HAP-1 (cell line): ENCODE measurements at regions not wholly inside any gene's neighbourhood (a gene's known extent, or its start where the extent isn't known, plus 50 kb on each side); places are given as distances from the start of the nearest gene placed in this dataset.
"Not testable (repeated sequence)": the region's sequence is repeated elsewhere in the genome, so short reads cannot be mapped to it uniquely, and the experiment has no call there.

Experiments
- DNase-seq, 2 experiments: peaks; one replicate each; pipeline ENCODE4 v3.0.0-alpha.2; 2016 to 2020; ENCODE audit warnings: low spot score in 2 of 2
- H3K27me3 ChIP-seq: fragments of 250-450 bp; sonication (Bioruptor Pico); 2 replicates; pipeline ENCODE4 v1.5.1; 2020; ENCODE audit warnings: low read depth, mild to moderate bottlenecking, moderate library complexity
- H3K36me3 ChIP-seq: fragments of 250-450 bp; sonication (Bioruptor Pico); replicated peaks from 2 replicates; pipeline ENCODE4 v1.5.1; 2020; ENCODE audit warnings: mild to moderate bottlenecking
- H3K4me1 ChIP-seq: fragments of 250-450 bp; sonication (Bioruptor Pico); 2 replicates; pipeline ENCODE4 v1.5.1; 2020; ENCODE audit warnings: mild to moderate bottlenecking
- H3K4me3 ChIP-seq: fragments of 250-450 bp; sonication (Bioruptor Pico); 2 replicates; pipeline ENCODE4 v1.5.1; 2020; ENCODE audit warnings: mild to moderate bottlenecking, moderate library complexity
- H3K9me3 ChIP-seq: fragments of 250-450 bp; sonication (Bioruptor Pico); 2 replicates; pipeline ENCODE4 v1.5.1; 2020; ENCODE audit warnings: mild to moderate bottlenecking, moderate library complexity
- in situ Hi-C: fragments of 300-500 bp; cut with MboI; formaldehyde crosslinking; loops from 3 replicates; pipeline ENCODE4 v1.14.3; 2020; ENCODE audit warnings: low sequenced_read_pairs, inconsistent platforms, mixed read lengths

DNA sequence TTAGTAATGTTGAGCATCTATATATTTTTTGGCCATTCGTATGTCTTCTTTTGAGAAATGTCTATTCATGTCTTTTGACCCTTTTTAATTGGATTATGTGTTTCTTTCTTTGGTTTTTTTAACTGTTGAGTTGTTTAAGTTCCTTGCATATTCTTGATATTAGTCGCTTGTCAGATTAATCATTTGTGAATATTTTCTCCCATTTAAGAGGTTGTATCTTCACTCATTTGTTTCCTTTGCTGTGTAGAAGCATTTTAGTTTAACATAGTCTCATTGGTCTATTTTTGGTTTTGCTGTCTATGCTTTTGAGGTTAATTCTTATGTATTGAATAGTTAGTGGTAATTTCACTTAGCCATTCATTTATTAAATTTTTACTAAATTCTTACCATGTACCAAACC is 283.8 kb downstream of the ZPLD1 start:
- DNase-seq: no peak
- Histone ChIP-seq H3K4me1 (no peaks in the 10 kb centered on the region), H3K4me3 (no peak overlapping the region), H3K36me3 (no peaks in the 10 kb centered on the region), H3K27me3 (no peaks in the 10 kb centered on the region), H3K9me3 (no peaks in the 10 kb centered on the region)
- in situ Hi-C loops: no loop called here

DNA sequence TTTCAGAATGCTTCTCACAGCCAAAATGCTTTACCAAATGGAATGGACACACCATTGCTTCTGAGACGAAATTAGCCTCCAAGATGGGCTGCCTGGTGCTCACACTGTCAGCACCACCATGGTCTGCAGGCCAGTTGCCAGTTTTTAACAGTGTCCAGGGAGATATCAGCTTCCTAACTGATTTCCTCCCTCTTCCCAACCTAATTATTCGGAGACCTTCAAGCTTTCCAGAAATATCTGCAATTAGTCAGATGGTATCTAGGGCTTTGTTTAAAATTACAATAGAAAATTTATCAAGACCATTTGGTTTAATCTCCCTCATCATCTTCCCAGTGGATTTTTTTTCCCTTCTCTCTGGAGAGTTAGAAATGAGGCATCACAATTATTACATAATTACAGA is 287.5 kb downstream of the ZPLD1 start:
- no peak overlapping the region for H3K4me3 ChIP-seq
- H3K4me1 ChIP-seq: no peaks in the 10 kb centered on the region
- DNase-seq: no peak
- H3K9me3 ChIP-seq: no peaks in the 10 kb centered on the region
- in situ Hi-C loops: no loop called here
- H3K36me3 ChIP-seq: no peaks in the 10 kb centered on the region
- no peaks in the 10 kb centered on the region for H3K27me3 ChIP-seq

DNA sequence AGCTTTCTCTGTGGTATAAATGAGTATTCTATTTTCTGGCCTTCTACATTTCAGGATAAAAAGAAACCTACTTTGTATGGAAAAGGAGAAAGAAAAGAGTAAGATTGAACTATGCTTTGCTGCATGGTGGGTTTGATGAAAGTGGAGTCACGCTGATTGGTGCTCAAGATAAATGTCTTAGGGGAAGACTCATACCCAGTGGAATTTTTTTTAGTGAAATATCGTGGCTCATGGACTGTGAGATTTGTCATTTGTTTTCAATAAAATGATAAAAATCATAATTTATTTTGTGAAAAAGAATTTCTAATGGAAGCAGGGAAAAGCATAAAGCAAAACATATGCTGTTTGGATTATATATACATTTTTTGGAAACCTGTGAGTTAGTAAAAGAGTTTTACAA is 292.5 kb downstream of the ZPLD1 start:
- in situ Hi-C loops: no loop called here
- Histone ChIP-seq H3K36me3 (no peaks in the 10 kb centered on the region), H3K27me3 (no peaks in the 10 kb centered on the region), H3K4me3 (no peak overlapping the region), H3K9me3 (no peaks in the 10 kb centered on the region), H3K4me1 (peaks cover 5% of the 10 kb centered on the region)
- no peak for DNase-seq

DNA sequence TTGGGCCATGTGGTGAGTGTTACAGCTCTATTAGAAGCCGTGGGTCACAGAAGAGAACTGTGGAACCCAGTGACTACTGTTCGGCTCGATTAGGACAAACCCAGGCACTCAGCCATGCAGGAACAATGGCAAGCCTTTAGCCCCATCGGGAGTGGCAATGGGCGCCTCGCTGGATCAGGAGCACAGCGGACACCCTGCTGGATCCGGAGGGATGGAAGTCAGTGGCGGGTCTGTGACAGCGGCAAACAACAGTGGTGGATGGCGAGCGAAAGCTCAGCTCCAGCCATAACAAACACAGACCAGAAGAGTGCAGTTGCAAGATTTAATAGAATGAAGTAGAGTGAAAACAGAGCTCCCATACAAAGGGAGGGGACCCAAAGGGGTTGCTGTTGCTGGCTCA is 297.8 kb downstream of the ZPLD1 start:
- DNase-seq, in situ Hi-C loops, H3K27me3 ChIP-seq, H3K36me3 ChIP-seq, H3K4me3 ChIP-seq, H3K9me3 ChIP-seq: not testable (repeated sequence)
- peaks cover 35% of the 10 kb centered on the region for H3K4me1 ChIP-seq

DNA sequence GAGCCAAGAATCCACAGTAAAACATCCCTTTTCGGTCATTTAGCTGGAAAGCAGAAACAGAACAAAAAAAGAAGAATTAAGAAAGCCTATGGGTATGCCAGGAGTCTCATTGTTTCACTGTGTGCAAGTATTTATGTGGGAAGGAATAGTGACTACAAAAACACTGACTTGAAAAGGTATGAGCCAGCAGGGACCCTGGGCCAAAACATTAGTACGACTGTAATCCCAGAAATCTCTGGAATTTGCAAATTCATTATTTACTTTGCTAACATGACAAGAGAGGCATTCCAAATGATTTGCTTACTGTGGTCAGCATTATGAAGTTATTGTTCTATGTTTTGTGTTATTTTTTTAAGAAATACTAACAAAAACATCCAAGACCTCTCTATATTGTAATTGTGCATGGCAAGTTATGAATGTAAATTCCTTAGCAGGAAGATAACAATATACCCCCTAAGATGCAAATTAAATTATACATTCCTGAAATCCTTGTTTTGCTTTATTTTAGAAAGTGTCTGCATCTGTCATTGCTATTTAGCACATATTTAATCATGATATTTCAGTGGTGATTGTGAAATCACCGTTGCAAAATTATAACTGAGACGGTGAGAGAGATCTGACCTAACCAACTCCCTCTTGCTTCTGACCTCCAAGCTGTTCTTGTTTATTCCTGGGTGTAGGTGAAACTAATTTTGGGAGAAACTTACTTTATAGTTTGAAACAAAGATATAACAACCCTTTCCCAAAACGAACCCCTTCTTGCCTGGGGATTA is 299.2 kb downstream of the ZPLD1 start:
- Histone ChIP-seq H3K4me1 (peaks cover 35% of the 10 kb centered on the region), H3K36me3 (no peaks in the 10 kb centered on the region), H3K9me3 (no peaks in the 10 kb centered on the region), H3K27me3 (no peaks in the 10 kb centered on the region), H3K4me3 (no peak overlapping the region)
- in situ Hi-C loops: no loop called here
- DNase-seq: peak; percentile 49 to 79

DNA sequence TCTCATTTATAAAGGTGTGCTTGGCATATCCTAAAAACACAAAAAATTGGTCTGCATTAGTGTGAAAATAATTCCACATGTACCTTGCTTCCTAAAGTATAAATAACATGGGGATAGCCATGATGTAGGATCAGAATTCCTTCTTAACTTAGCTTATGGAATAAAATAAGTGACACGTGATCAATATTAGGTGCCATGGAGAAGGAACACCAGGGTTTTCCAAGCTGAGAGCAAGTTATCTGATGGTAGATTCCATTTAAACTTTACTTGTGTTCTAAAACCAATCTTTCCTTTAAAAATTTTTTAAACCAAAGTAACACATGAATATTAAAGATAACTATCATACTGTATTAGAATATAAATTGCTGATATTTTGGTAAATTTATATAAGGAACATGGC is 300.5 kb downstream of the ZPLD1 start:
- in situ Hi-C loops: no loop called here
- no peak for DNase-seq
- Histone ChIP-seq H3K9me3 (no peaks in the 10 kb centered on the region), H3K27me3 (no peaks in the 10 kb centered on the region), H3K36me3 (no peaks in the 10 kb centered on the region), H3K4me1 (peaks cover 33% of the 10 kb centered on the region), H3K4me3 (no peak overlapping the region)

DNA sequence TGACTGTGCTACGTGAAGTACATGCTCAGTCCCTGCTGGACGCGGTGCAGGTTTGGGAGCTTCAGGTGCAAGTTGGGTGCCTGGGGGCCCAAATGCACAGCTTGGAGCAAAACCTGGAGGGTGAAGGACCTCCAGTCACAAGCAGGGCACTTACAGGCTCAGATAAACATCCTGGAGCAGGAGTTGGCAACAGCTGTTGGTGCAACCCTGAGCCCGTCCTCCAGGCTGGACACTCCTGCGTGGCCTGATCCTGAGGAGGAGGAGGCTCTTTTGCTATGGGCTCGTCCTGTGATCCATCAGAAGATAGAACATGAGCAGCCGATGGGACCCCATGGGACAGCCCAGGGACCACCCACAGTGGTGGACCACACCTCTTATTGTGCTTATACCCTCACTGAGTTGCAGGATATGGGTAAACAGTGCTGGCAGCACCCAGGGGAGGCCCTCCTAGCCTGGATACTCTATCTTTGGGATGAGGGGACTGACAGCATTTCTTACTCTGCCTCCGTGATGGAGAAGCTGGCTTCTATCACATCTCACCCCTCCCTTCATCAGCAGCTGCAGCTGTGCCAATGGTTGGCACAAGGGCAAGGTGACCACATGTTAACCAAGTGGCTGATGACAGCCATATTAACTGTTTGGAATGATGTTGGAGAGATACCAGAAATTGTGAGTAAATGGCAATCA is 301.6 kb downstream of the ZPLD1 start:
- H3K36me3 ChIP-seq: no peaks in the 10 kb centered on the region
- DNase-seq: no peak
- no peaks in the 10 kb centered on the region for H3K27me3 ChIP-seq
- H3K4me3 ChIP-seq: no peak overlapping the region
- in situ Hi-C loops: no loop called here
- no peaks in the 10 kb centered on the region for H3K9me3 ChIP-seq
- H3K4me1 ChIP-seq: peaks cover 31% of the 10 kb centered on the region

DNA sequence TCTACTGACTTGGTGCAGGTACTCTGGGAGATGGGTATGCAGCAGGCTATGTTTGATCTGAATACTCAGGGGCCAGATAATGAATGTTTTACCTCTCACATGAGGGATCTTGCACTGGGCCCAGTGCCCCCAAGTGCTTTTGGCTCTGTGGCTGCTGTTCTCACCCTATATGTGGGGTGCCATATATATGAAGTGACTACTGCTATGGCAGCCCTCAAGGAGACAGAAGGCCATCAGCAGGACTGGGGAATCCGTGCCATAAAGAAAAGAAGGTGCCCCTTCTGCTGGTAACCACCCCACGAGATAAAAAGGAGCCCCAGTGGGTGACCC is 302.1 kb downstream of the ZPLD1 start:
- in situ Hi-C loops: no loop called here
- no peak for DNase-seq
- no peaks in the 10 kb centered on the region for H3K27me3 ChIP-seq
- H3K9me3 ChIP-seq: no peaks in the 10 kb centered on the region
- no peak overlapping the region for H3K4me3 ChIP-seq
- peaks cover 31% of the 10 kb centered on the region for H3K4me1 ChIP-seq
- no peaks in the 10 kb centered on the region for H3K36me3 ChIP-seq

DNA sequence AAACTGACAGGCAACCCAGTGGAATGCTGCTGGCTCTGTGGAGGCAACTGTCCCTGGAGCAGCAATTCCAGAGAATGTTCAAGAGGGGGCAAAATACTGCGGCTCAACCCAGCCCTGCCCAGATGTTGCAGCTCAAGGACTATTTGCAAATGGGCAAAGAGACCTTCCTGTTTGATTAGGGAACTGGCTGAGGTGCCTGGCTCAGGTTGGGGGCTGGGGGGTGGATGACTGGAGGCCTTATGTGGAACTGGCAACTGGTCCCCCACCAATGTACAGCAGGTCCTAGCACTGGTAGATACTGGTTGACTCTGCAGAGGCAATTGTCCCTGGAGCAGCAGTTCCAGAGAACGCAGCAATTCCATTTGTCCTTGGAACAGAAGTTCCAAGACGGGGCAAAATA is 302.5 kb downstream of the ZPLD1 start:
- Histone ChIP-seq H3K36me3 (no peaks in the 10 kb centered on the region), H3K27me3 (no peaks in the 10 kb centered on the region), H3K4me1 (peaks cover 31% of the 10 kb centered on the region), H3K4me3 (no peak overlapping the region), H3K9me3 (no peaks in the 10 kb centered on the region)
- no peak for DNase-seq
- in situ Hi-C loops: no loop called here

DNA sequence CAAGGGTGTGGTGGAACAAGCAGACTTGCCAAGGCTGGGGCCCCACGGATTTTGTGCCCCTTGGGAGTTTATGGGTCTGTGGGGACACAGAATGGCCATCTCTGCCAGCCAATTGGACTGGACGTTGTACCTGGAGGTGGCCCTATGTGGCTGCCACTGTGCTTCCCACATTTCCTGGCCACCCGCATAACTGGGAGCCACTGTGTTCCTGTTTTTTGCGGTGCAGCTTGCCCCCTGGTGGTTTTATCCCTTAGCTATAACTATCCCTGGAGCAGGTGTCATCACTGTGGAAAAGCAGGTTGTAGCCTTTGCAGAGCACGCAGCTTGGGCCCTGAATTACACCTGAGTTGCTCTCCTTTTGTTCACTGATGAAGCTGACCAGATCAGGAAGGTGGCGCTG is 306.3 kb downstream of the ZPLD1 start:
- Histone ChIP-seq H3K9me3 (no peaks in the 10 kb centered on the region), H3K4me3 (no peak overlapping the region), H3K27me3 (no peaks in the 10 kb centered on the region), H3K4me1 (no peaks in the 10 kb centered on the region), H3K36me3 (no peaks in the 10 kb centered on the region)
- in situ Hi-C loops: no loop called here
- DNase-seq: peak in 1 of 2 experiments; percentile 49

DNA sequence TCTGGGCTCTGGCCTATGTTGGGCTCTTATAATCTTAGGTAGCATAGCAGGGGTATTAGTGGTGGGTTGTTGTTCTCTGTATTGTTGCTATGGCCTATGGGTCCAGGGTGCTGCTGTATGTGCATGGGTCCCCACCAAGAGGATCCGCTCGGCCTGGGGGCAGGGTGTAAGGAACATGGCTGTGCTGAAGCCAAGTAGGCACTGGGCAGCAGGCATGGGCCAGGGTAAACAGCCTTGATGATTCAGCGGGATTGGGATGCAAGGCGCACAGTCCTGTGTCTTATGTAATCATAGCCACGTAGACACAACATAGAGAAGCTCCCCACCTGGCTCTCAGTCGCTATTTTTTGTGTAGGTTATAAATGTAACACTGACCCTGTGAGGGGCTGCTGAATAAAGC is 306.9 kb downstream of the ZPLD1 start:
- no peaks in the 10 kb centered on the region for H3K27me3 ChIP-seq
- no peaks in the 10 kb centered on the region for H3K36me3 ChIP-seq
- in situ Hi-C loops: no loop called here
- H3K9me3 ChIP-seq: no peaks in the 10 kb centered on the region
- no peak overlapping the region for H3K4me3 ChIP-seq
- no peak for DNase-seq
- no peaks in the 10 kb centered on the region for H3K4me1 ChIP-seq

DNA sequence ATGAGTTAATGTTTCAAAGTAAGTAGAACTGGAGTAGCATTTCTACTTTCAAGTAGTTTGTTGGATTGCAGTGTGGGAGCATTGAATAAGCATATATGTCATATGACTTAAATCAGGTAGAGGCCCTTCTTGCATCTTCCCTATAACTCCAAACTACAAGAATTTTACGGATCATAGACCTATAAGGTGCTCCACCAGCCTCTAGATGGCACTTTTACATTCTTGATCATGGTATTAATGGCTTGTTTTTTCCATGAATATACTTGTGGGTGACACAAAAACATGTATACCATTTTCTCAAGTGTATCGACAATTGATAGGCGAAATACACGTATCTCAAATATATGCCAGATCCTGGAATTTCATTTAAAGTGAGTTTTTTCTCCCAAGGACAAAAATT is 311.1 kb downstream of the ZPLD1 start:
- Histone ChIP-seq H3K27me3 (peaks cover 14% of the 10 kb centered on the region; the same call in 1 of the 2 replicates), H3K4me3 (no peak overlapping the region), H3K4me1 (peaks cover 5% of the 10 kb centered on the region; the same call in 1 of the 2 replicates), H3K36me3 (no peaks in the 10 kb centered on the region), H3K9me3 (no peaks in the 10 kb centered on the region)
- no peak for DNase-seq
- in situ Hi-C loops: no loop called here

DNA sequence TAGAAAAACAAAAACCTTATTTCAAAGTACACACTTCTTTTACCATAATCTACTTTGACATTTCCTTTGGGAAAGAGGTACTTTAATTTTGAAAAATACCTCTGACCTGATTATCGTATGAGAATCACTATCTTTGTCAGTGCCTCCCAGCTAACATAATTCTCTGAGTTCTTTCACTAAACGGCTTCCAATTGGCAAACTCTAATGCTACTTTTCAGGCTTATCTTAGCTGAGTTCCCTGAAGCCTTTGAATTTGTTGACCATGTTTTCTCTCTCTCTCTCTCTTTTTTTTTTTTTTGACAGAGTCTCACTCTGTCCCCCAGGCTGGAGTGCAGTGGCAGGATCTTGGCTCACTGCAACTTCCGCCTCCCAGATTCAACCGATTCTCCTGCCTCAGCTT is 312.8 kb downstream of the ZPLD1 start:
- peaks cover 5% of the 10 kb centered on the region; the same call in 1 of the 2 replicates for H3K4me1 ChIP-seq
- H3K4me3 ChIP-seq: no peak overlapping the region
- H3K36me3 ChIP-seq: no peaks in the 10 kb centered on the region
- no peak for DNase-seq
- no peaks in the 10 kb centered on the region for H3K9me3 ChIP-seq
- in situ Hi-C loops: no loop called here
- H3K27me3 ChIP-seq: peaks cover 24% of the 10 kb centered on the region; the same call in 1 of the 2 replicates

DNA sequence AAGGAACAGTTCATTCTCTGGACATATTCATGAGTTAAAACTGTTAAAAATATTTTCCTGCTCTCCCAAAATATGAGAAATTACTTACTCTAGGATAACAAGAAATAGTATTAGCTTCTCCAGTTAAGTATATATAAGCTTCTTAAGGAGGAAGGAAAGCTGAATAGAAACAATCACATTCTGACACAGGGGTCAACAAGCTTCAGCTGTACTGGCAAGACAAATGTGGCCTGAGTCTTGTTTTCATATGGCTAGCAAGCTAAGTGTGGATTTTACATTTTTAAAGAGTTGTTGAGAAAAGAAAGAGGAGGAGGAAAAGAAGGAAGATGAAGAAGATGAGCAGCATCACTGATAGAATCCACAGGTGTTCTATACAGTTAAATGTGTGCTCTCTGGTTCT is 313.8 kb downstream of the ZPLD1 start:
- peaks cover 31% of the 10 kb centered on the region for H3K27me3 ChIP-seq
- peaks cover 5% of the 10 kb centered on the region; the same call in 1 of the 2 replicates for H3K4me1 ChIP-seq
- no peaks in the 10 kb centered on the region for H3K9me3 ChIP-seq
- no peaks in the 10 kb centered on the region for H3K36me3 ChIP-seq
- DNase-seq: no peak
- no peak overlapping the region for H3K4me3 ChIP-seq
- in situ Hi-C loops: no loop called here
